GM23248 (cell line): ENCODE measurements at regions not wholly inside any gene's neighbourhood (a gene's known extent, or its start where the extent isn't known, plus 50 kb on each side); places are given as distances from the start of the nearest gene placed in this dataset.

Source experiments
- EZH2 ChIP-seq: fragments of 200-600 bp; sonication (generic); IDR thresholded peaks from 2 replicates; pipeline ENCODE4 v1.6.1; 2018; ENCODE audit warnings: antibody characterized with exemption, mild to moderate bottlenecking; ENCODE audit not compliant: insufficient read depth, poor library complexity, severe bottlenecking
- EZH2phosphoT487 ChIP-seq: fragments of 200-600 bp; sonication (generic); IDR thresholded peaks from 2 replicates; pipeline ENCODE4 v1.6.1; 2018; ENCODE audit warnings: antibody characterized with exemption, moderate library complexity, mild to moderate bottlenecking, low read depth; ENCODE audit not compliant: insufficient read depth

DNA sequence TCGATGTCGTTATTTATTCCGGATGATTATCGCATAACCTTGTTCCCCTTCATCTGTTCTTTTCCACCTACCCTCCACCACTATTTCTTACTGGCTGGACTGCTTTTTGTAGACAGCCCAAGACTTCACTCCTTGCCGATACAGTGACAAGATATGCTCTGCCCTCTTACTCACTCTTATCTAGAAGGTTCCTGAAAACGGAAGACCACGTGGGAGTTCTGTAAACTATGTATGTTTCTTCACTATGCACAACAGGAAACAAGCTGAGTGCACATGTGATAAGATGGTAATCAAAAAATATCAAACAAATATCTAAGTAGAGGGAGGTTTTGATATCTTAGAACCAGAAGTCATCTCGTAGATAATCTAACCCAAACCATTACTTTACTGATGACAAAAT is 122.9 kb upstream of the ARHGAP20 start:
- TF ChIP-seq EZH2 (no peak), EZH2phosphoT487 (no peak)
